Neural progenitor cell (in vitro differentiated cells): ENCODE measurements at regions not wholly inside any gene's neighbourhood (a gene's known extent, or its start where the extent isn't known, plus 50 kb on each side); places are given as distances from the start of the nearest gene placed in this dataset.

Source experiments
- DNase-seq: peaks from one replicate; pipeline ENCODE4 v3.0.0-alpha.2; 2016; ENCODE audit warnings: low spot score
- H2AFZ ChIP-seq: fragments of 200-600 bp; sonication (generic); replicated peaks from 2 replicates; pipeline ENCODE4 v1.6.1; 2016; ENCODE audit warnings: antibody characterized with exemption
- H3F3A ChIP-seq: fragments of 200-600 bp; sonication (generic); 2 replicates; pipeline ENCODE4 v1.6.1; 2016; ENCODE audit warnings: antibody characterized with exemption, low read depth
- H3K27ac ChIP-seq: fragments of 200-600 bp; sonication (generic); 2 replicates; pipeline ENCODE4 v1.5.1; 2016; ENCODE audit warnings: mild to moderate bottlenecking
- H3K27me3 ChIP-seq: fragments of 200-600 bp; sonication (generic); 2 replicates; pipeline ENCODE4 v1.6.1; 2016; ENCODE audit warnings: mild to moderate bottlenecking, moderate library complexity
- H3K36me3 ChIP-seq: fragments of 200-600 bp; sonication (generic); 2 replicates; pipeline ENCODE4 v1.5.1; 2016
- H3K4me1 ChIP-seq: fragments of 200-600 bp; sonication (generic); 2 replicates; pipeline ENCODE4 v1.6.1; 2016; ENCODE audit warnings: mixed run types
- H3K4me2 ChIP-seq: fragments of 200-600 bp; sonication (generic); 2 replicates; pipeline ENCODE4 v1.6.1; 2016
- H3K4me3 ChIP-seq: fragments of 200-600 bp; sonication (generic); 2 replicates; pipeline ENCODE4 v1.5.1; 2016
- H3K79me2 ChIP-seq: fragments of 200-600 bp; sonication (generic); 2 replicates; pipeline ENCODE4 v1.6.1; 2016; ENCODE audit warnings: low read depth
- H3K9ac ChIP-seq: fragments of 200-600 bp; sonication (generic); 2 replicates; pipeline ENCODE4 v1.6.1; 2016
- H3K9me3 ChIP-seq: fragments of 200-600 bp; sonication (generic); 2 replicates; pipeline ENCODE4 v1.5.1; 2016; ENCODE audit warnings: low read depth
- H4K20me1 ChIP-seq: fragments of 200-600 bp; sonication (generic); 2 replicates; pipeline ENCODE4 v1.6.1; 2016; ENCODE audit warnings: low read depth
- H3K27ac Mint-ChIP-seq: 3 replicates; pipeline ENCODE4 v1.8.0; 2021; ENCODE audit warnings: mixed read lengths
- H3K27me3 Mint-ChIP-seq: 2 replicates; pipeline ENCODE4 v1.8.0; 2022; ENCODE audit warnings: low read depth, mild to moderate bottlenecking, inconsistent platforms, moderate library complexity, mixed read lengths; ENCODE audit not compliant: insufficient read depth
- H3K36me3 Mint-ChIP-seq: 3 replicates; pipeline ENCODE4 v1.8.0; 2021; ENCODE audit warnings: mixed read lengths
- H3K4me1 Mint-ChIP-seq: 3 replicates; pipeline ENCODE4 v1.8.0; 2021; ENCODE audit warnings: mixed read lengths
- H3K4me3 Mint-ChIP-seq: 3 replicates; pipeline ENCODE4 v1.8.0; 2021; ENCODE audit warnings: mild to moderate bottlenecking, moderate library complexity, mixed read lengths
- H3K9me3 Mint-ChIP-seq: 3 replicates; pipeline ENCODE4 v1.8.0; 2020; ENCODE audit warnings: mixed read lengths
- EZH2 ChIP-seq: fragments of 200-600 bp; sonication (generic); IDR thresholded peaks from 2 replicates; pipeline ENCODE4 v1.6.1; 2017; ENCODE audit warnings: antibody characterized with exemption, mild to moderate bottlenecking, moderate library complexity
- EZH2phosphoT487 ChIP-seq: fragments of 200-600 bp; sonication (generic); IDR thresholded peaks from 2 replicates; pipeline ENCODE4 v1.6.1; 2017; ENCODE audit warnings: antibody characterized with exemption
- TF ChIP-seq, protein P1 (sequence below): fragments of 200-600 bp; sonication (generic); IDR thresholded peaks from 2 replicates; pipeline ENCODE4 v1.5.1; 2017; ENCODE audit warnings: antibody characterized with exemption, mild to moderate bottlenecking

DNA sequence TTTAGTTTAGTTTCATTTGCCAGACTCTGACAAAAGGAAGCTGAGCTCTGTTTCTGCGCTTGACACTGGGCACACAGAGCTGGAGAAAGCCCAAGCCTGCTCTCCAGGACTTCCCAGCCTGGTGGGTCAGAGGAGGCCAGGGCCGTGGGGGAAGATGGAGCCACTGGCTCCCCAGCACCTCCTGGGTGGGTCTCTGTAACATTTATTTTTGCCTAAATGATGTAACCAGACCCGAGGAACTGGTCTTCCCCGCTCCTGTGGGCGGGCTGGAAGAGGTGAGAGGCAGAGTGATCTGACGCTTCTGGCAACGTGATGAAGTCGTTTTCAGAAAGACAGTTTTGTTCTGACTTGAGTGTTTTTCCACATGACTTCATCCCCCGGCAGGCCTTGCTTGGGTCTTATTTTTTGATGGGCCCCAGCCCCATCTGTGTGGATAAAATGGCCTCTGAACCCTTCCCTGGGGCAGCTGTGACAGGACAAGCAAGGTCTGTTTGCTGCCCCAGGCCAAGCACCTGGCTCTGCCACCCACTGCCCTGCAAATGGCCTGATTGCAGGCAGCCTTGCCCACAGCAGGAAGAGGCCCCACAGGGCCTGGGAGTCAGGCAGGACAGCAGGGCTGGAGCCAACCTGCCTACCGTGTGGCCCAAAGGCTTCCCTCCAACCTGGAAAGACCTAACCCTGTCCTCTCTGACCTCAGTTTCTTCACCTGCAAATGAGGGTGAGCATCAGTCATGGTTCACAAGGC is 304.9 kb upstream of the ZMIZ1 start:
- Histone ChIP-seq H3K4me3 (no peak overlapping the region), H3K4me2 (no peak overlapping the region), H3K79me2 (no peaks in the 10 kb centered on the region), H2AFZ (no peak overlapping the region), H4K20me1 (no peaks in the 10 kb centered on the region), H3F3A (no peaks in the 10 kb centered on the region), H3K9me3 (no peaks in the 10 kb centered on the region), H3K27me3 (no peaks in the 10 kb centered on the region), H3K9ac (no peak overlapping the region), H3K4me1 (no peaks in the 10 kb centered on the region), H3K27ac (no peak overlapping the region), H3K36me3 (no peaks in the 10 kb centered on the region)
- DNase-seq: no peak
- Mint-ChIP-seq H3K27me3 (peaks cover 21% of the 10 kb centered on the region), H3K36me3 (no peaks in the 10 kb centered on the region), H3K4me1 (peaks cover 43% of the 10 kb centered on the region), H3K9me3 (no peaks in the 10 kb centered on the region), H3K4me3 (no peak overlapping the region), H3K27ac (peak overlapping the region; percentile 72)
- TF ChIP-seq EZH2 (no peak), EZH2phosphoT487 (no peak)
- TF ChIP-seq, protein P1, sequence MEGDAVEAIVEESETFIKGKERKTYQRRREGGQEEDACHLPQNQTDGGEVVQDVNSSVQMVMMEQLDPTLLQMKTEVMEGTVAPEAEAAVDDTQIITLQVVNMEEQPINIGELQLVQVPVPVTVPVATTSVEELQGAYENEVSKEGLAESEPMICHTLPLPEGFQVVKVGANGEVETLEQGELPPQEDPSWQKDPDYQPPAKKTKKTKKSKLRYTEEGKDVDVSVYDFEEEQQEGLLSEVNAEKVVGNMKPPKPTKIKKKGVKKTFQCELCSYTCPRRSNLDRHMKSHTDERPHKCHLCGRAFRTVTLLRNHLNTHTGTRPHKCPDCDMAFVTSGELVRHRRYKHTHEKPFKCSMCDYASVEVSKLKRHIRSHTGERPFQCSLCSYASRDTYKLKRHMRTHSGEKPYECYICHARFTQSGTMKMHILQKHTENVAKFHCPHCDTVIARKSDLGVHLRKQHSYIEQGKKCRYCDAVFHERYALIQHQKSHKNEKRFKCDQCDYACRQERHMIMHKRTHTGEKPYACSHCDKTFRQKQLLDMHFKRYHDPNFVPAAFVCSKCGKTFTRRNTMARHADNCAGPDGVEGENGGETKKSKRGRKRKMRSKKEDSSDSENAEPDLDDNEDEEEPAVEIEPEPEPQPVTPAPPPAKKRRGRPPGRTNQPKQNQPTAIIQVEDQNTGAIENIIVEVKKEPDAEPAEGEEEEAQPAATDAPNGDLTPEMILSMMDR: no peak

DNA sequence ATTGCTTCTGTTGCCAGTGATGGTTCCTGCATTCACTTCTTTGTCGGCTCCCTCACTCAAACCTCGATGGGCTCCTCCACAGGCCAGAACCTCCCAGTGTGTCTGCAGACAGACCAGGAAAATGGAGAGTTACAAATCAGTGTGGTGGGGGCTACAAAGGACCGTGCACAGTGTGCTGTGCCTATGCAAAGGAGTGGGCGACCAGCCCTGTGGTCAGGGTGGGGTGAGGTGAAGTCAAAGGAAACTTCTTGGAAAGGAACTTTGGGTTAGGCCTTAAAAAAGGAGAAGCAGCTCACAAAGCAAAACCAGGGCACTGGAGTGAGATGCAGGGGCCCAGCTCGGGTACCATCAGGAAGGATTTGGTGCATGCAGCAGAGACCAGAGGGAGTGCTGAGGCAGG is 304.3 kb upstream of the ZMIZ1 start:
- H3K36me3 Mint-ChIP-seq: no peaks in the 10 kb centered on the region
- no peaks in the 10 kb centered on the region for H3K36me3 ChIP-seq
- H3K4me1 ChIP-seq: no peaks in the 10 kb centered on the region
- no peaks in the 10 kb centered on the region for H4K20me1 ChIP-seq
- no peak overlapping the region for H3K4me2 ChIP-seq
- H2AFZ ChIP-seq: no peak overlapping the region
- H3K4me3 ChIP-seq: no peak overlapping the region
- no peak overlapping the region for H3K9ac ChIP-seq
- peak overlapping the region; percentile 60 for H3K27ac Mint-ChIP-seq
- H3K27ac ChIP-seq: no peak overlapping the region
- no peaks in the 10 kb centered on the region for H3K27me3 ChIP-seq
- H3K9me3 Mint-ChIP-seq: no peaks in the 10 kb centered on the region
- peaks cover 49% of the 10 kb centered on the region for H3K4me1 Mint-ChIP-seq
- no peak for TF ChIP-seq EZH2phosphoT487
- no peak for TF ChIP-seq EZH2
- TF ChIP-seq, protein P1: no peak
- no peaks in the 10 kb centered on the region for H3K9me3 ChIP-seq
- H3F3A ChIP-seq: no peaks in the 10 kb centered on the region
- H3K27me3 Mint-ChIP-seq: peaks cover 21% of the 10 kb centered on the region
- H3K4me3 Mint-ChIP-seq: no peak overlapping the region
- no peaks in the 10 kb centered on the region for H3K79me2 ChIP-seq
- no peak for DNase-seq

DNA sequence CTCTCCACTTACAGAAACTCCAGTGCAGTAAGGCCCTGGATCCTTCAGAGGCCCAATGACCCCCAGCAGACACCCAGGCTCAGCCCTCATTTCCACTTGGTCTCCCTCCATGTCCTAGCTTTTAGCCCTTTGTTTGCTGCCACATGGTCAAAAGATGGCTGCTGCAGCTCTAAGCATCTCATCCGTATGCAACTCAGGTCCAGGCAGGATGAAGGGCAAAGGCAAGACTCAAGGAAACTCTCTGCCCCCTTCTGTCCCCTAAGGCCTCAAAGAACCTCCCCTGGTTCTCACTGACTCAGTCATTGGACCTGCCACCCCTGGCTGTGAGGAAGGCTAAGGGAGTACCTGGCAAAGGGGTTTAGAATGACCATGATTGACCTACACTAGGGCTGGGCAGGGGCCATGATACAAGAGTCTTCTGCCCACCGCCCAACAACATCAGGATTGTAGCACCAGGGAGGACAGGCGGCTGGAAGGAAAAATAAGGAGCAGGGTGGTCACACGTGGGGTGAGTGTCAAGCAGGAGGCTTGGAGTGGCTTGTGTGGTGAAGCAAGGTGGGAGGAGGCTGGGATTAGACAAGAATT is 303.8 kb upstream of the ZMIZ1 start:
- Mint-ChIP-seq H3K27me3 (peaks cover 21% of the 10 kb centered on the region), H3K27ac (no peak overlapping the region), H3K4me3 (no peak overlapping the region), H3K36me3 (no peaks in the 10 kb centered on the region), H3K9me3 (no peaks in the 10 kb centered on the region), H3K4me1 (peaks cover 54% of the 10 kb centered on the region)
- Histone ChIP-seq H3F3A (no peaks in the 10 kb centered on the region), H3K4me2 (no peak overlapping the region), H3K4me1 (no peaks in the 10 kb centered on the region), H3K9ac (no peak overlapping the region), H3K79me2 (no peaks in the 10 kb centered on the region), H2AFZ (no peak overlapping the region), H3K36me3 (no peaks in the 10 kb centered on the region), H3K4me3 (no peak overlapping the region), H4K20me1 (no peaks in the 10 kb centered on the region), H3K27me3 (no peaks in the 10 kb centered on the region), H3K9me3 (no peaks in the 10 kb centered on the region), H3K27ac (no peak overlapping the region)
- no peak for TF ChIP-seq EZH2
- TF ChIP-seq EZH2phosphoT487: no peak
- TF ChIP-seq, protein P1: no peak
- no peak for DNase-seq
